SU-DHL-6 (cell line): ENCODE measurements at regions not wholly inside any gene's neighbourhood (a gene's known extent, or its start where the extent isn't known, plus 50 kb on each side); places are given as distances from the start of the nearest gene placed in this dataset.

Experiments
- H2AFZ ChIP-seq: fragments of 200-600 bp; sonication (generic); 2 replicates; pipeline ENCODE4 v1.6.1; 2014; ENCODE audit warnings: low read depth, mild to moderate bottlenecking, moderate library complexity, mixed read lengths, antibody characterized with exemption, low read length; ENCODE audit not compliant: severe bottlenecking
- H3F3A ChIP-seq: fragments of 200-600 bp; shearing (Covaris generic); 2 replicates; pipeline ENCODE4 v1.6.0; 2016; ENCODE audit warnings: antibody characterized with exemption, mild to moderate bottlenecking; ENCODE audit not compliant: insufficient read depth
- H3K27ac ChIP-seq: fragments of 200-600 bp; sonication (generic); 2 replicates; pipeline ENCODE4 v1.5.1; 2016; ENCODE audit warnings: low read depth, mild to moderate bottlenecking, low read length, moderate library complexity, mixed read lengths
- H3K27me3 ChIP-seq: fragments of 200-600 bp; sonication (generic), shearing (Covaris generic); 2 replicates; pipeline ENCODE4 v1.6.0; 2014; ENCODE audit warnings: mild to moderate bottlenecking, low read length
- H3K36me3 ChIP-seq: fragments of 200-600 bp; sonication (generic); 2 replicates; pipeline ENCODE4 v1.6.1; 2014; ENCODE audit warnings: mild to moderate bottlenecking, low read length, mixed read lengths
- H3K4me2 ChIP-seq: fragments of 300-600, 200-600 bp; shearing (Covaris generic), sonication (generic); 2 replicates; pipeline ENCODE4 v1.6.0; 2014; ENCODE audit warnings: low read length, low read depth, mild to moderate bottlenecking; ENCODE audit not compliant: poor library complexity, severe bottlenecking
- H3K4me3 ChIP-seq: fragments of 200-600 bp; sonication (generic); 2 replicates; pipeline ENCODE4 v1.5.1; 2014; ENCODE audit warnings: antibody characterized with exemption, low read length, mild to moderate bottlenecking, mixed read lengths; ENCODE audit not compliant: insufficient read depth, poor library complexity, severe bottlenecking
- H3K79me2 ChIP-seq: fragments of 200-600 bp; sonication (generic); 2 replicates; pipeline ENCODE4 v1.6.1; 2014; ENCODE audit warnings: mild to moderate bottlenecking, low read length, moderate library complexity; ENCODE audit not compliant: insufficient read depth
- H3K9ac ChIP-seq: fragments of 200-600 bp; sonication (generic); 2 replicates; pipeline ENCODE4 v1.7.0; 2014; ENCODE audit warnings: mild to moderate bottlenecking, low read length
- H3K9me2 ChIP-seq: fragments of 200-600 bp; sonication (generic); replicated peaks from 2 replicates; pipeline ENCODE4 v1.6.1; 2014; ENCODE audit warnings: low read length; ENCODE audit not compliant: insufficient read depth
- H3K9me3 ChIP-seq: fragments of 200-600 bp; sonication (generic); 2 replicates; pipeline ENCODE4 v1.6.1; 2014; ENCODE audit warnings: low read length, mixed read lengths; ENCODE audit not compliant: insufficient read depth
- H4K20me1 ChIP-seq: fragments of 200-600 bp; sonication (generic); 2 replicates; pipeline ENCODE4 v1.6.1; 2014; ENCODE audit warnings: low read depth, mild to moderate bottlenecking, antibody characterized with exemption, low read length, moderate library complexity, mixed read lengths
- EZH2phosphoT487 ChIP-seq: fragments of 200-600 bp; sonication (generic), shearing (Covaris generic); conservative IDR thresholded peaks from 2 replicates; pipeline ENCODE4 v1.6.1; 2018; ENCODE audit warnings: mild to moderate bottlenecking, antibody characterized with exemption, low read length, moderate library complexity, mixed read lengths
- TF ChIP-seq, protein P1 (sequence below): fragments of 200-600 bp; sonication (generic); IDR thresholded peaks from one replicate; pipeline ENCODE4 v1.5.1; 2017; ENCODE audit warnings: antibody characterized with exemption, mild to moderate bottlenecking, low read length, moderate library complexity; ENCODE audit not compliant: insufficient read depth, poor library complexity, severe bottlenecking

GRCh38 chr7:21013765-21014539, 227.3 kb upstream of the SP8 start:
- Histone ChIP-seq H3K9me2 (no peaks in the 10 kb centered on the region; the same call in 1 of the 2 replicates), H3K79me2 (no peaks in the 10 kb centered on the region), H3K9me3 (no peaks in the 10 kb centered on the region), H3K9ac (no peak overlapping the region), H4K20me1 (no peaks in the 10 kb centered on the region), H3K27me3 (no peaks in the 10 kb centered on the region), H3F3A (no peaks in the 10 kb centered on the region), H3K27ac (no peak overlapping the region), H3K36me3 (no peaks in the 10 kb centered on the region), H3K4me3 (no peak overlapping the region), H2AFZ (no peak overlapping the region), H3K4me2 (no peak overlapping the region)
- no peak for TF ChIP-seq EZH2phosphoT487
- TF ChIP-seq, protein P1, sequence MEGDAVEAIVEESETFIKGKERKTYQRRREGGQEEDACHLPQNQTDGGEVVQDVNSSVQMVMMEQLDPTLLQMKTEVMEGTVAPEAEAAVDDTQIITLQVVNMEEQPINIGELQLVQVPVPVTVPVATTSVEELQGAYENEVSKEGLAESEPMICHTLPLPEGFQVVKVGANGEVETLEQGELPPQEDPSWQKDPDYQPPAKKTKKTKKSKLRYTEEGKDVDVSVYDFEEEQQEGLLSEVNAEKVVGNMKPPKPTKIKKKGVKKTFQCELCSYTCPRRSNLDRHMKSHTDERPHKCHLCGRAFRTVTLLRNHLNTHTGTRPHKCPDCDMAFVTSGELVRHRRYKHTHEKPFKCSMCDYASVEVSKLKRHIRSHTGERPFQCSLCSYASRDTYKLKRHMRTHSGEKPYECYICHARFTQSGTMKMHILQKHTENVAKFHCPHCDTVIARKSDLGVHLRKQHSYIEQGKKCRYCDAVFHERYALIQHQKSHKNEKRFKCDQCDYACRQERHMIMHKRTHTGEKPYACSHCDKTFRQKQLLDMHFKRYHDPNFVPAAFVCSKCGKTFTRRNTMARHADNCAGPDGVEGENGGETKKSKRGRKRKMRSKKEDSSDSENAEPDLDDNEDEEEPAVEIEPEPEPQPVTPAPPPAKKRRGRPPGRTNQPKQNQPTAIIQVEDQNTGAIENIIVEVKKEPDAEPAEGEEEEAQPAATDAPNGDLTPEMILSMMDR = no peak

DNA sequence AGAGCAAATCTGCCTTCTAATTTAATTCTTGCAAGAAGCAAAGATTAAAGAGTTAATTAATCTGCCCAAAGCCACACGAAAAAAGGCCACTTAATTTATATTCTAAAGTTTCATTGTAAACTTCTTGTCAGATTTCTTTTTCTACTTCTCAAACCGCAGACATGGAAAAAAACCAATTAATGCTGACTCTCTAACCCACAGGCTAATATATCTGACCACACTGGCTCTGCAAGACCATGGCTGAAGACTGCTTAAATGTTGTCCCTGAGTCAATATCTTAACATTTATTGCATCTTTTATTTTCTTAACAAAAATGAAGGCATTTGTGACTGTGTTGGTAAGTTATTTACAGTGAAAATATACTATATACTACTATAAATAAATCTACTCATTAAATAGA, 234.0 kb upstream of the SP8 start:
- TF ChIP-seq EZH2phosphoT487 = no peak
- TF ChIP-seq, protein P1 = no peak
- no peaks in the 10 kb centered on the region for H3K9me3 ChIP-seq
- no peaks in the 10 kb centered on the region for H3K27me3 ChIP-seq
- no peaks in the 10 kb centered on the region for H3K36me3 ChIP-seq
- no peak overlapping the region for H3K27ac ChIP-seq
- H4K20me1 ChIP-seq = no peaks in the 10 kb centered on the region
- H3K9ac ChIP-seq = no peak overlapping the region
- H3K9me2 ChIP-seq = no peaks in the 10 kb centered on the region; the same call in 1 of the 2 replicates
- no peaks in the 10 kb centered on the region for H3F3A ChIP-seq
- H3K79me2 ChIP-seq = no peaks in the 10 kb centered on the region
- no peak overlapping the region for H3K4me3 ChIP-seq
- H3K4me2 ChIP-seq = no peak overlapping the region
- H2AFZ ChIP-seq = no peak overlapping the region

GRCh38 chr7:21023841-21024484, 237.3 kb upstream of the SP8 start:
- Histone ChIP-seq H3K9me3 (no peaks in the 10 kb centered on the region), H3K9ac (no peak overlapping the region), H4K20me1 (no peaks in the 10 kb centered on the region), H3K79me2 (no peaks in the 10 kb centered on the region), H3K27ac (no peak overlapping the region), H3K36me3 (no peaks in the 10 kb centered on the region), H2AFZ (no peak overlapping the region), H3K4me2 (no peak overlapping the region), H3K4me3 (no peak overlapping the region), H3K9me2 (no peaks in the 10 kb centered on the region), H3F3A (no peaks in the 10 kb centered on the region), H3K27me3 (no peaks in the 10 kb centered on the region)
- TF ChIP-seq, protein P1 = no peak
- no peak for TF ChIP-seq EZH2phosphoT487
